ENCODE measurements at regions not wholly inside any gene's neighbourhood (a gene's known extent, or its start where the extent isn't known, plus 50 kb on each side); places are given as distances from the start of the nearest gene placed in this dataset.

DNA sequence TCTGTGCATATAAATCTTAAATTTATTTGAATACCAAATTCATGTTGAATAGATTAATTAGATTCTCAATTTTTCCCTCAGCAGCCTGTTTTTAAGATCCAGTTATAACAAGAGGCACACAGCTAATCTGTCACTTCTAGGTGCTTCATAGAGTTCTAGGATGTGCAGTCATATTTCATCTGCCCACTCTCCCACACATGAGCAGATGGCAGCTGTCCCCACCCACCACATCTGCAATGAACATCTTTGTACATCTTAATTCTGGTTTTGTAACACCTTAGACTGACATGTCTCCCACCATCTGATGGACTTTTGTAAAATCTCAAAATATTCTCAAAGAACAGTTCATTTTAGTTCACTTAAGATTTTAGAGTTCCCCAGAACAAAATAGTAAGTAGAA lies 250.8 kb upstream of the ST6GAL2 start:
- no peak for TF ChIP-seq POLR2A (IDR thresholded peaks at IDR 0.05; ENCODE audit: low read depth)
- TF ChIP-seq, protein P1, sequence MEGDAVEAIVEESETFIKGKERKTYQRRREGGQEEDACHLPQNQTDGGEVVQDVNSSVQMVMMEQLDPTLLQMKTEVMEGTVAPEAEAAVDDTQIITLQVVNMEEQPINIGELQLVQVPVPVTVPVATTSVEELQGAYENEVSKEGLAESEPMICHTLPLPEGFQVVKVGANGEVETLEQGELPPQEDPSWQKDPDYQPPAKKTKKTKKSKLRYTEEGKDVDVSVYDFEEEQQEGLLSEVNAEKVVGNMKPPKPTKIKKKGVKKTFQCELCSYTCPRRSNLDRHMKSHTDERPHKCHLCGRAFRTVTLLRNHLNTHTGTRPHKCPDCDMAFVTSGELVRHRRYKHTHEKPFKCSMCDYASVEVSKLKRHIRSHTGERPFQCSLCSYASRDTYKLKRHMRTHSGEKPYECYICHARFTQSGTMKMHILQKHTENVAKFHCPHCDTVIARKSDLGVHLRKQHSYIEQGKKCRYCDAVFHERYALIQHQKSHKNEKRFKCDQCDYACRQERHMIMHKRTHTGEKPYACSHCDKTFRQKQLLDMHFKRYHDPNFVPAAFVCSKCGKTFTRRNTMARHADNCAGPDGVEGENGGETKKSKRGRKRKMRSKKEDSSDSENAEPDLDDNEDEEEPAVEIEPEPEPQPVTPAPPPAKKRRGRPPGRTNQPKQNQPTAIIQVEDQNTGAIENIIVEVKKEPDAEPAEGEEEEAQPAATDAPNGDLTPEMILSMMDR (IDR thresholded peaks at IDR 0.05): no peak
- no peak for TF ChIP-seq EP300 (IDR thresholded peaks at IDR 0.05)

All from esophagus muscularis mucosa (tissue), 4 donors.